Tibial nerve (tissue), 4 donors: ENCODE measurements at regions not wholly inside any gene's neighbourhood (a gene's known extent, or its start where the extent isn't known, plus 50 kb on each side); places are given as distances from the start of the nearest gene placed in this dataset.

Source experiments
- DNase-seq, 2 donors: peaks; one replicate each; pipeline ENCODE4 v3.0.0-alpha.2; 2019; ENCODE audit warnings: low spot score in 2 of 2
- H3K27ac ChIP-seq, 4 donors: fragments of 200-600 bp; sonication (generic) in 3 of 4; one replicate each; pipeline ENCODE4 v1.5.1; 2017 to 2019; ENCODE audit warnings: mild to moderate bottlenecking in 1 of 4
- H3K27me3 ChIP-seq, 2 donors: fragments of 200-600 bp; sonication (generic) in 1 of 2; one replicate each; pipeline versions ENCODE4 v1.5.1 to v1.6.0; 2017 to 2019
- H3K36me3 ChIP-seq, 3 donors: fragments of 200-600 bp; sonication (generic); one replicate each; pipeline ENCODE4 v1.5.1; 2018 to 2019
- H3K4me1 ChIP-seq, 4 donors: fragments of 200-600 bp; sonication (generic) in 3 of 4; one replicate each; pipeline ENCODE4 v1.5.1; 2017 to 2019
- H3K4me3 ChIP-seq, 4 donors: fragments of 200-600 bp; sonication (generic) in 3 of 4; one replicate each; pipeline ENCODE4 v1.5.1; 2017 to 2019; ENCODE audit warnings: mild to moderate bottlenecking in 1 of 4, moderate library complexity in 1 of 4
- H3K9me3 ChIP-seq, 4 donors: fragments of 200-600 bp; sonication (generic) in 3 of 4; one replicate each; pipeline ENCODE4 v1.5.1; 2017 to 2019
- EP300 ChIP-seq, 2 donors: sonication (generic); formaldehyde crosslinking; IDR thresholded peaks; one replicate each; pipeline ENCODE4 v1.6.1; 2017; ENCODE audit warnings: antibody characterized with exemption in 2 of 2, mild to moderate bottlenecking in 1 of 2
- POLR2A ChIP-seq, 2 donors: fragments of 450-650 bp; IDR thresholded peaks; one replicate each; pipeline ENCODE4 v1.6.1; 2017; ENCODE audit warnings: antibody characterized with exemption in 2 of 2, mild to moderate bottlenecking in 2 of 2, moderate library complexity in 2 of 2
- WGBS, 2 donors: methylation state at CpG; one replicate each; pipeline ENCODE4 v1.1.5; 2018; 5-methylcytosine and 5-hydroxymethylcytosine counted together
- TF ChIP-seq, protein P1 (sequence below), 5 experiments: fragments of 200-600 bp in 3 of 5; fragments of 450-650 bp in 2 of 5; sonication (generic) in 3 of 5; IDR thresholded peaks; one replicate each; pipeline ENCODE4 v1.5.1; 2016 to 2019; ENCODE audit warnings: antibody characterized with exemption in 5 of 5, mild to moderate bottlenecking in 3 of 5, moderate library complexity in 2 of 5

DNA sequence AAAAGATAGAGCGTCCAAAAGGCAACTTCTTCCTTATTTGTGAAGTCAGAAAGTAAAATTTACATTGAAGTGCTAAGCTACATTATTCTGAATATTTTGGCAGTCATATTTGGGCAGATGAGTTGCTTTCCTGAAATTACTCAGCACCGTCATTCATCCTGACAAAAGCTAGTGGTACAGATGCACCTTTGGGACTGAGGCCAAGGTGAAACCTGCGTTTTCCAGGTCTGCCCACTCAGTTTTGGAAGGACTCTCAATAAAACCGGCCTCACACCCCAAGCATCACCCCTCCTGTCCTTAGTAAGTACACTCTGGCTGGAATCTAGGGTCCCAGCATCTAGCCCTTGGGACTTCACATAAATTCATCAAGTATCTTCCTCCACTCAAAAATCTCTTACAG lies 187.5 kb downstream of the TM9SF2 start:
- Histone ChIP-seq H3K27me3 (peaks cover 0 to 11% of the 10 kb centered on the region in 2 donors), H3K4me3 (no peak overlapping the region), H3K4me1 (no peaks in the 10 kb centered on the region), H3K27ac (no peak overlapping the region), H3K9me3 (no peaks in the 10 kb centered on the region), H3K36me3 (no peaks in the 10 kb centered on the region)
- 43 to 54% methylated on average over 4 of the region's 4 CpGs for WGBS, 2 donors
- TF ChIP-seq EP300 (IDR thresholded peaks at IDR 0.05) (no peak), POLR2A (IDR thresholded peaks at IDR 0.05) (no peak)
- TF ChIP-seq, protein P1, sequence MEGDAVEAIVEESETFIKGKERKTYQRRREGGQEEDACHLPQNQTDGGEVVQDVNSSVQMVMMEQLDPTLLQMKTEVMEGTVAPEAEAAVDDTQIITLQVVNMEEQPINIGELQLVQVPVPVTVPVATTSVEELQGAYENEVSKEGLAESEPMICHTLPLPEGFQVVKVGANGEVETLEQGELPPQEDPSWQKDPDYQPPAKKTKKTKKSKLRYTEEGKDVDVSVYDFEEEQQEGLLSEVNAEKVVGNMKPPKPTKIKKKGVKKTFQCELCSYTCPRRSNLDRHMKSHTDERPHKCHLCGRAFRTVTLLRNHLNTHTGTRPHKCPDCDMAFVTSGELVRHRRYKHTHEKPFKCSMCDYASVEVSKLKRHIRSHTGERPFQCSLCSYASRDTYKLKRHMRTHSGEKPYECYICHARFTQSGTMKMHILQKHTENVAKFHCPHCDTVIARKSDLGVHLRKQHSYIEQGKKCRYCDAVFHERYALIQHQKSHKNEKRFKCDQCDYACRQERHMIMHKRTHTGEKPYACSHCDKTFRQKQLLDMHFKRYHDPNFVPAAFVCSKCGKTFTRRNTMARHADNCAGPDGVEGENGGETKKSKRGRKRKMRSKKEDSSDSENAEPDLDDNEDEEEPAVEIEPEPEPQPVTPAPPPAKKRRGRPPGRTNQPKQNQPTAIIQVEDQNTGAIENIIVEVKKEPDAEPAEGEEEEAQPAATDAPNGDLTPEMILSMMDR (IDR thresholded peaks at IDR 0.05) = no peak
- no peak for DNase-seq

DNA sequence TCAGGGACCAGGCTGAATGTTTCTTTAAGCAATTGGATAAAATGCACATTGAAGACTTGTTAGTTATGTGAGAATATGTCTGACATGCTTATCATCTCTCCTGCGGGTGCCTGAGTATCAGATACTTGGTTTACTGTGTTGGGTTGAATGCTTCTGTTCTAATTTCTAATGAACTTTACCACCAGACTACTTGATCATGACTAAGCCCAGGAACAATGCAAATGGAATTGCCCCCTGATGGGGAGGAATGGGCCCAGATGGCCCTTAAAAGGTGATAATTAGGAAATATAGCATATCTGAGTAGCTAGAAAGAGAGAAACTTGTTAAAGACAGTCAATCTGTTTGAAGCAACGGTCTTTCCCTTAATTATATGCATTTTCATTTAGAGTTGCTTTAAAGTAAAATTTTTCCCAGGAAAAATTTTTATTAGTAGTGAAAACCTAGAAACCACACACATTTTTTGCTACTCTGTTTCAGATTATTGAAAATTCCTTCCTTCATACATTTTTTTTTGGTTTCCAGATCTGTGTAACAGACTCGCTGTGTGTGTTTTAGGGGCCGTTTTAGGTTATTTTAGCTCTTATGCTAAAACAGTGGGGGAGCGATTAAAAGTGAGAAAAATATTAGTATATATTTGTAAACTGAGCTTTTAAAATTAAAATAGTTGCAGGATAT lies 186.6 kb downstream of the TM9SF2 start:
- WGBS, 2 donors = 84 to 86% methylated on average over 5 of the region's 5 CpGs
- Histone ChIP-seq H3K9me3 (no peaks in the 10 kb centered on the region), H3K27me3 (peaks cover 0 to 11% of the 10 kb centered on the region in 2 donors), H3K36me3 (no peaks in the 10 kb centered on the region), H3K4me3 (no peak overlapping the region), H3K27ac (no peak overlapping the region), H3K4me1 (no peaks in the 10 kb centered on the region)
- TF ChIP-seq EP300 (IDR thresholded peaks at IDR 0.05) (no peak), POLR2A (IDR thresholded peaks at IDR 0.05) (no peak)
- TF ChIP-seq, protein P1 (IDR thresholded peaks at IDR 0.05) = no peak
- no peak for DNase-seq

DNA sequence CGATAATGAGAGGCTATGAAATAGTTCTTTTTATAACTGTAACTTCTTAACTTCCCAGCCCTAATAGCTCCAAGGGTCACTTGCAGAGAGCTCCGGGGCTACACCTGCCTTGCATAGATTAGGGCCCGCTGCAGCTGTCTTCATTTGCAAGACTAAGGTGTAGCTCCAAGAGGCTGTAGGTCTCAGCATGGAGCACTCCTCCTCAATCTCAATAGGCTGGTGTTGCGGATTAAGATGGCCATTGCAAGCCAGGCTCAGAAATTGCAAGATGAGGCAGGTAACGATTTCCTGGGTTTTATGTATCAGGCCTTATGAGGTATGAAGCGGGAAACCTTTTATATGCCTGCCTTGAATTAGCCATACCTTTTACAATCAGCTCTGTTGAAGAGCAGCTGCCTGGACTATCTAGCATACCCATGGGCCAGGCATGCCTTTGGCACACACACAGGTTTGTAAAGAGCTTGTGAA lies 185.7 kb downstream of the TM9SF2 start:
- H3K27me3 ChIP-seq = peaks cover 0 to 6% of the 10 kb centered on the region in 2 donors
- H3K27ac ChIP-seq = no peak overlapping the region
- no peaks in the 10 kb centered on the region for H3K9me3 ChIP-seq
- no peak overlapping the region for H3K4me3 ChIP-seq
- TF ChIP-seq, protein P1 (IDR thresholded peaks at IDR 0.05) = no peak
- TF ChIP-seq EP300 (IDR thresholded peaks at IDR 0.05) (no peak), POLR2A (IDR thresholded peaks at IDR 0.05) (no peak)
- DNase-seq = no peak
- H3K4me1 ChIP-seq = no peaks in the 10 kb centered on the region
- whole genome bisulfite sequencing, 2 donors = 56 to 61% methylated on average over 6 of the region's 6 CpGs
- H3K36me3 ChIP-seq = no peaks in the 10 kb centered on the region

DNA sequence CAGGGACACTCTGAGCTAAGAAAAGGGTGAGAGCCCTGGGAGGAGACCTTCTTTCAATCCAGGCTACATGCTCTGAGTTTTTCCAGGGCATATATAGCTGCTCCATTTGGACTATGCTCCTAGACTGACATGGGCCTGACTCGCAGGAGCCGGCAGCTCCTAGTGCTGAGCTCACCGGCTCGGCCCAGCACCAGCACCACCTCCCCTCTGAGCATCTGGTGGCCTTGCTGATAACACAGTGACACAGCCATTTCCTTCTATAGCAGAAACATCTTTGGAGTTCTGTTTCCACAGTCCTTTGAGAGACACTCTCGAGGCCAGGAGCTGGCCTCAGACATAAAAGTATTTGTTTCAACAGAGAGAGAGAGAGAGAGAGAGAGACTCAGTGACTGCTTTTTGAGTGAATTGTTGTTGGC lies 184.9 kb downstream of the TM9SF2 start:
- Histone ChIP-seq H3K9me3 (no peaks in the 10 kb centered on the region), H3K27ac (no peak overlapping the region), H3K4me1 (no peaks in the 10 kb centered on the region), H3K27me3 (no peaks in the 10 kb centered on the region), H3K4me3 (no peak overlapping the region), H3K36me3 (no peaks in the 10 kb centered on the region)
- no peak for DNase-seq
- WGBS, 2 donors = 22 to 26% methylated on average over 5 of the region's 5 CpGs
- TF ChIP-seq, protein P1 (IDR thresholded peaks at IDR 0.05) = no peak
- no peak for TF ChIP-seq EP300 (IDR thresholded peaks at IDR 0.05)
- no peak for TF ChIP-seq POLR2A (IDR thresholded peaks at IDR 0.05)

DNA sequence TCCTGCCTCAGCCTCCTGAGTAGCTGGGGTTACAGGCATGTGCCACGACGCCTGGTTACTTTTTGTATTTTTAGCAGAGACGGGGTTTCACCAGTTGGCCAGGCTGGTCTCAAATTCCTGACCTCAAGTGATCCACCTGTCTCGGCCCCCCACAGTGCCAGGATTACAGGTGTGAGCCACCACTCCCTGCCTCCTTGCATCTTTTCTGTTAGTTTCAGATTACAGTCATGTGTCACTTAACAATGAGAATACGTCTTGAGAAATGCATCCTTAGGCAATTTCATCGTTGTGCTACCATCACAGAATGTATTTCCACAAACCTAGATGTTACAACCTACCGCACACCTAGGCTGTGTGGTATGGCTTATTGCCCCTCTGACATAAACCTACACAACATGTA lies 180.4 kb downstream of the TM9SF2 start:
- H3K4me1 ChIP-seq = peaks cover 0 to 15% (median 4%) of the 10 kb centered on the region in 4 donors
- H3K36me3 ChIP-seq = no peaks in the 10 kb centered on the region
- H3K4me3 ChIP-seq = no peak overlapping the region
- H3K9me3 ChIP-seq = no peaks in the 10 kb centered on the region
- H3K27me3 ChIP-seq = no peaks in the 10 kb centered on the region
- TF ChIP-seq, protein P1 (IDR thresholded peaks at IDR 0.05) = no peak
- no peak for DNase-seq
- WGBS, 2 donors = 84 to 94% methylated on average over 7 of the region's 7 CpGs
- no peak overlapping the region for H3K27ac ChIP-seq
